Neural cell (in vitro differentiated cells): ENCODE measurements at regions not wholly inside any gene's neighbourhood (a gene's known extent, or its start where the extent isn't known, plus 50 kb on each side); places are given as distances from the start of the nearest gene placed in this dataset.

ENCODE experiments used
- H2AFZ ChIP-seq: fragments of 200-600, 300-800 bp; sonication (generic), shearing (Covaris generic); 2 replicates; pipeline ENCODE4 v1.6.0; 2014; ENCODE audit warnings: low read depth, mild to moderate bottlenecking, antibody characterized with exemption, low read length, moderate library complexity
- H3F3A ChIP-seq: fragments of 200-600 bp; shearing (Covaris generic); 2 replicates; pipeline ENCODE4 v1.6.1; 2016; ENCODE audit warnings: mild to moderate bottlenecking, moderate library complexity, mixed read lengths, antibody characterized with exemption, low read length; ENCODE audit not compliant: insufficient read depth, poor library complexity, severe bottlenecking
- H3K27ac ChIP-seq: fragments of 200-600, 300-800 bp; sonication (generic), shearing (Covaris generic); 2 replicates; pipeline ENCODE4 v1.5.1; 2014; ENCODE audit warnings: mild to moderate bottlenecking, low read length, moderate library complexity
- H3K27me3 ChIP-seq: fragments of 300-800, 200-600 bp; sonication (generic), shearing (Covaris generic); 2 replicates; pipeline ENCODE4 v1.6.0; 2014; ENCODE audit warnings: mild to moderate bottlenecking, low read depth, low read length, moderate library complexity; ENCODE audit not compliant: insufficient read depth
- H3K36me3 ChIP-seq: fragments of 300-800, 200-600 bp; sonication (generic), shearing (Covaris generic); 2 replicates; pipeline ENCODE4 v1.5.1; 2014; ENCODE audit warnings: mild to moderate bottlenecking, antibody characterized with exemption, low read length, moderate library complexity; ENCODE audit not compliant: insufficient read depth
- H3K4me2 ChIP-seq: fragments of 300-800, 200-600 bp; sonication (generic), shearing (Covaris generic); 2 replicates; pipeline ENCODE4 v1.6.0; 2014; ENCODE audit warnings: mild to moderate bottlenecking, low read length
- H3K4me3 ChIP-seq: fragments of 300-800, 200-600 bp; sonication (generic), shearing (Covaris generic); 2 replicates; pipeline ENCODE4 v1.5.1; 2014; ENCODE audit warnings: mild to moderate bottlenecking, low read length, moderate library complexity
- H3K79me2 ChIP-seq: fragments of 200-600 bp; shearing (Covaris generic); replicated peaks from 2 replicates; pipeline ENCODE4 v1.6.0; 2014; ENCODE audit warnings: mild to moderate bottlenecking, low read length, moderate library complexity; ENCODE audit not compliant: insufficient read depth
- H3K9ac ChIP-seq: fragments of 300-800, 200-600 bp; sonication (generic), shearing (Covaris generic); 2 replicates; pipeline ENCODE4 v1.6.1; 2016; ENCODE audit warnings: mild to moderate bottlenecking, low read length, mixed read lengths
- H3K9me2 ChIP-seq: fragments of 200-600 bp; shearing (Covaris generic); 2 replicates; pipeline ENCODE4 v1.6.1; 2016; ENCODE audit warnings: mild to moderate bottlenecking, low read length, mixed read lengths; ENCODE audit not compliant: insufficient read depth
- H3K9me3 ChIP-seq: fragments of 200-600, 300-800 bp; sonication (generic), shearing (Covaris generic); 2 replicates; pipeline ENCODE4 v1.6.1; 2016; ENCODE audit warnings: mild to moderate bottlenecking, mixed run types, low read length, moderate library complexity, mixed read lengths
- H4K20me1 ChIP-seq: fragments of 200-600 bp; shearing (Covaris generic); 2 replicates; pipeline ENCODE4 v1.6.1; 2016; ENCODE audit warnings: mild to moderate bottlenecking, mixed run types; ENCODE audit not compliant: insufficient read depth
- EP300 ChIP-seq: fragments of 450-650 bp; conservative IDR thresholded peaks from 2 replicates; pipeline ENCODE4 v1.6.1; 2014; ENCODE audit warnings: antibody characterized with exemption, mild to moderate bottlenecking, moderate library complexity; ENCODE audit not compliant: poor library complexity, severe bottlenecking
- EZH2 ChIP-seq: fragments of 200-600, 300-800 bp; shearing (Covaris generic), sonication (generic); IDR thresholded peaks from 2 replicates; pipeline ENCODE4 v1.6.1; 2014; ENCODE audit warnings: antibody characterized with exemption, low read length, borderline replicate concordance, mild to moderate bottlenecking; ENCODE audit not compliant: insufficient read depth, poor library complexity, severe bottlenecking
- MXI1 ChIP-seq: fragments of 450-650 bp; conservative IDR thresholded peaks from 2 replicates; pipeline ENCODE4 v1.6.1; 2014; ENCODE audit warnings: antibody characterized with exemption, mild to moderate bottlenecking; ENCODE audit not compliant: poor library complexity, severe bottlenecking
- POLR2AphosphoS5 ChIP-seq: IDR thresholded peaks from 2 replicates; pipeline ENCODE4 v1.6.1; 2012
- RAD21 ChIP-seq: fragments of 450-650 bp; conservative IDR thresholded peaks from 2 replicates; pipeline ENCODE4 v1.6.1; 2014; ENCODE audit warnings: antibody characterized with exemption, mild to moderate bottlenecking, moderate library complexity
- SMC3 ChIP-seq: fragments of 450-650 bp; conservative IDR thresholded peaks from 2 replicates; pipeline ENCODE4 v1.6.1; 2014; ENCODE audit warnings: antibody characterized with exemption, mild to moderate bottlenecking, moderate library complexity; ENCODE audit not compliant: poor library complexity
- TAF1 ChIP-seq: IDR thresholded peaks from 2 replicates; pipeline ENCODE4 v1.6.1; 2012; ENCODE audit warnings: low read depth
- TF ChIP-seq, protein P1 (sequence below): fragments of 450-650 bp; IDR thresholded peaks from 2 replicates; pipeline ENCODE4 v1.5.1; 2014; ENCODE audit warnings: antibody characterized with exemption, mild to moderate bottlenecking, moderate library complexity; ENCODE audit not compliant: poor library complexity, severe bottlenecking
- TF ChIP-seq, protein P2 (sequence below): IDR thresholded peaks from 2 replicates; pipeline ENCODE4 v1.6.1; 2012; ENCODE audit warnings: borderline replicate concordance

DNA sequence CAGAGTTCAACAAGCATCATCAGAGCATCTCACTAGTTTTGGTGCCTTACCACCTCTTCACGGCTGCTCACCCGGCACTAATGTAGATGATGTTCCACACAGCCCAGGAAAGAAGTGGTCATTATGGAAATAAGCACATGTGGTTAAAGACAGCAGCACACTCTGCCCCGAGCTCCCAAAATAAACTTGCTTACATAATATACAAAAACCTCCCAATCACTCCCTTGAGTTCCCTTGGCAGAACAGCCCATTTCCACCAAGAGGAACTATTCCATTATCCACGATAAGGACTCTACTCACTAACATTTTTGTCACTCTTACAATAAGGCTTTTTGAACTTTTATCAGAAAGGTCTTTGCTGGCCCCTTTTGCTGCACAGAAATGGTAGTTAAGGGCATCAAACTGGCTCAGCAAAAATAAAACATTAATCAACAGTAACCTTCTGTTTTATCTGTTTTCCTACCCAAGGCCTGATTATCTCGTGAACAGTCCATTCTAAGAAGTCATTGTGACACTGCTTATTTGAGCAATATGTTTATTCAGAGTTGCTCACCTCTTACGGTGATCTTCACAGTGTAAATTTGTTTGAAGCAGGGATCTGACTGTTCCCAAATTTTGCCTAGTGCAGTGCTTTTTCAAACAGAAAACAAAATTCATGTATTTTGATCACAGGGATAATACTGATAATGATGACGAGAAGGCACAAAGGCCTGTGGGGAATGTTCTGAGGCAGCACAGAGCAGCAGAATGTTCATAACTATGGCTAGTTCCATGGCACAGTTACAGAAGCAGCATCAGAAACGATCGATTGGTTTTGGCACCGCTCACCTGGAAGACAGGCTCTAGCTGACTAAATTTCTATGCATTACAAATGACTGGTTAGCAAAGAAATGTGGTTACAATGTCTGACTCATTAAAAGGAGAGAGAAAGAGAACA lies 399.8 kb upstream of the PIK3R1 start:
- TF ChIP-seq EZH2 = no peak
- TF ChIP-seq POLR2AphosphoS5 = no peak
- TF ChIP-seq, protein P1, sequence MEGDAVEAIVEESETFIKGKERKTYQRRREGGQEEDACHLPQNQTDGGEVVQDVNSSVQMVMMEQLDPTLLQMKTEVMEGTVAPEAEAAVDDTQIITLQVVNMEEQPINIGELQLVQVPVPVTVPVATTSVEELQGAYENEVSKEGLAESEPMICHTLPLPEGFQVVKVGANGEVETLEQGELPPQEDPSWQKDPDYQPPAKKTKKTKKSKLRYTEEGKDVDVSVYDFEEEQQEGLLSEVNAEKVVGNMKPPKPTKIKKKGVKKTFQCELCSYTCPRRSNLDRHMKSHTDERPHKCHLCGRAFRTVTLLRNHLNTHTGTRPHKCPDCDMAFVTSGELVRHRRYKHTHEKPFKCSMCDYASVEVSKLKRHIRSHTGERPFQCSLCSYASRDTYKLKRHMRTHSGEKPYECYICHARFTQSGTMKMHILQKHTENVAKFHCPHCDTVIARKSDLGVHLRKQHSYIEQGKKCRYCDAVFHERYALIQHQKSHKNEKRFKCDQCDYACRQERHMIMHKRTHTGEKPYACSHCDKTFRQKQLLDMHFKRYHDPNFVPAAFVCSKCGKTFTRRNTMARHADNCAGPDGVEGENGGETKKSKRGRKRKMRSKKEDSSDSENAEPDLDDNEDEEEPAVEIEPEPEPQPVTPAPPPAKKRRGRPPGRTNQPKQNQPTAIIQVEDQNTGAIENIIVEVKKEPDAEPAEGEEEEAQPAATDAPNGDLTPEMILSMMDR = no peak
- TF ChIP-seq TAF1 = no peak
- TF ChIP-seq, protein P2, sequence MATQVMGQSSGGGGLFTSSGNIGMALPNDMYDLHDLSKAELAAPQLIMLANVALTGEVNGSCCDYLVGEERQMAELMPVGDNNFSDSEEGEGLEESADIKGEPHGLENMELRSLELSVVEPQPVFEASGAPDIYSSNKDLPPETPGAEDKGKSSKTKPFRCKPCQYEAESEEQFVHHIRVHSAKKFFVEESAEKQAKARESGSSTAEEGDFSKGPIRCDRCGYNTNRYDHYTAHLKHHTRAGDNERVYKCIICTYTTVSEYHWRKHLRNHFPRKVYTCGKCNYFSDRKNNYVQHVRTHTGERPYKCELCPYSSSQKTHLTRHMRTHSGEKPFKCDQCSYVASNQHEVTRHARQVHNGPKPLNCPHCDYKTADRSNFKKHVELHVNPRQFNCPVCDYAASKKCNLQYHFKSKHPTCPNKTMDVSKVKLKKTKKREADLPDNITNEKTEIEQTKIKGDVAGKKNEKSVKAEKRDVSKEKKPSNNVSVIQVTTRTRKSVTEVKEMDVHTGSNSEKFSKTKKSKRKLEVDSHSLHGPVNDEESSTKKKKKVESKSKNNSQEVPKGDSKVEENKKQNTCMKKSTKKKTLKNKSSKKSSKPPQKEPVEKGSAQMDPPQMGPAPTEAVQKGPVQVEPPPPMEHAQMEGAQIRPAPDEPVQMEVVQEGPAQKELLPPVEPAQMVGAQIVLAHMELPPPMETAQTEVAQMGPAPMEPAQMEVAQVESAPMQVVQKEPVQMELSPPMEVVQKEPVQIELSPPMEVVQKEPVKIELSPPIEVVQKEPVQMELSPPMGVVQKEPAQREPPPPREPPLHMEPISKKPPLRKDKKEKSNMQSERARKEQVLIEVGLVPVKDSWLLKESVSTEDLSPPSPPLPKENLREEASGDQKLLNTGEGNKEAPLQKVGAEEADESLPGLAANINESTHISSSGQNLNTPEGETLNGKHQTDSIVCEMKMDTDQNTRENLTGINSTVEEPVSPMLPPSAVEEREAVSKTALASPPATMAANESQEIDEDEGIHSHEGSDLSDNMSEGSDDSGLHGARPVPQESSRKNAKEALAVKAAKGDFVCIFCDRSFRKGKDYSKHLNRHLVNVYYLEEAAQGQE = no peak
- no peak for TF ChIP-seq EP300
- TF ChIP-seq SMC3 = no peak
- no peak for TF ChIP-seq RAD21
- no peak for TF ChIP-seq MXI1
- no peak overlapping the region for H3K4me2 ChIP-seq

DNA sequence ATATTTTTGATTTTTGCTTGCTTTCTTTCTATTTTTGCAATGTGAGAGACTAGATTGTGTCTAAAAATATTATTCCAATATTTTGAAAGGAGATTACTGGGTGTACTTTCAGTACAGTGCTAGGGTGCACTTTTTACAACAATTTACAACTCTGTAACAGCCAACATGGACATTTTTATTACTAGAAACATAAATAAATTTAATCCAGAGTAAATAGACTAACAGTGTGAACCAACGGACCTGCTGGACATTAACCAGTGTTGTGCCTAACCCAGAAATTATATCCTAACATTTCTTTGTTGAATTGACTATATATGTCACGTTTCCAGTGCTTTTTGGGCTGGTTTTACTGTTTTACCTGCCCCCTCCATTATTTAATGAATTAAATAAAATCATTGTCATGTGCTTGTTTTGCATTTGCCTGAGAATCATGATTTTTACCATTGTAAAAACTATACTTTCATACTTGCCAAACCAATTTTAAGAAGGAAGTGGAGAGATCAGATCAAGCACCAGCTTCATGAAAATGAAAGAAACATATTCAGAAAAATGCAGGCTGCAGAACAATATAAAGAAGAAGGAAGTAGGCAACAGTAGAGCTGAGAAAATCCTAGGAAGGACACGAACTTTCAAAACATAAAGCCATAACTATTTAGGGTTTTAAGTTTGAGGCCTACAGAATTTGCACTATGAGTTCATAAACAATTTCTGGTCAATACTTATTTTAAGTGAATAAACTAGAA lies 400.8 kb upstream of the PIK3R1 start:
- Histone ChIP-seq H3K9me2 (no peaks in the 10 kb centered on the region), H3K79me2 (no peaks in the 10 kb centered on the region)

More for the DNA sequence above, 399.8 kb upstream of the PIK3R1 start:
- Histone ChIP-seq H3K79me2 (no peaks in the 10 kb centered on the region), H3F3A (no peaks in the 10 kb centered on the region), H3K4me3 (no peak overlapping the region), H3K9me2 (no peaks in the 10 kb centered on the region), H4K20me1 (no peaks in the 10 kb centered on the region), H2AFZ (no peak overlapping the region), H3K9ac (no peak overlapping the region), H3K27ac (no peak overlapping the region), H3K27me3 (no peaks in the 10 kb centered on the region), H3K36me3 (no peaks in the 10 kb centered on the region), H3K9me3 (no peaks in the 10 kb centered on the region)

More for the DNA sequence above, 400.8 kb upstream of the PIK3R1 start:
- no peak overlapping the region for H3K9ac ChIP-seq
- H4K20me1 ChIP-seq = no peaks in the 10 kb centered on the region
- H3K27ac ChIP-seq = no peak overlapping the region
- no peak overlapping the region for H2AFZ ChIP-seq
- no peak overlapping the region for H3K4me3 ChIP-seq
- TF ChIP-seq MXI1 (no peak), POLR2AphosphoS5 (no peak), TAF1 (no peak)
- TF ChIP-seq, protein P1 = no peak
- TF ChIP-seq, protein P2 = no peak
- H3K9me3 ChIP-seq = no peaks in the 10 kb centered on the region
- no peak overlapping the region for H3K4me2 ChIP-seq
- no peaks in the 10 kb centered on the region for H3K27me3 ChIP-seq
- H3K36me3 ChIP-seq = no peaks in the 10 kb centered on the region
- no peaks in the 10 kb centered on the region for H3F3A ChIP-seq
